H1 (cell line): ENCODE measurements at regions not wholly inside any gene's neighbourhood (a gene's known extent, or its start where the extent isn't known, plus 50 kb on each side); places are given as distances from the start of the nearest gene placed in this dataset.

ENCODE experiments used
- FOSL1 ChIP-seq: IDR thresholded peaks from 2 replicates; pipeline ENCODE4 v1.6.1; 2011; ENCODE audit warnings: mild to moderate bottlenecking, low read depth, low read length, moderate library complexity; ENCODE audit not compliant: insufficient read depth
- NANOG ChIP-seq: IDR thresholded peaks from 2 replicates; pipeline ENCODE4 v1.6.1; 2011; ENCODE audit warnings: low read length, low read depth, mild to moderate bottlenecking, inconsistent platforms; ENCODE audit not compliant: insufficient read depth, poor library complexity, severe bottlenecking

- no peak for TF ChIP-seq NANOG
- no peak for TF ChIP-seq FOSL1
These were observed 272.4 kb upstream of the EXOC2 start for GRCh38 chr6:965343-965742.
